HEK293 (cell line): ENCODE measurements at regions not wholly inside any gene's neighbourhood (a gene's known extent, or its start where the extent isn't known, plus 50 kb on each side); places are given as distances from the start of the nearest gene placed in this dataset.

Experiments
- CTCF ChIP-seq: fragments of 450-650 bp; formaldehyde crosslinking; IDR thresholded peaks from 2 replicates; pipeline ENCODE4 v1.5.1; 2016; ENCODE audit warnings: missing biosample characterization, missing genetic modification characterization
- ZNF26 ChIP-seq: fragments of 450-650 bp; formaldehyde crosslinking; IDR thresholded peaks from 2 replicates; pipeline ENCODE4 v1.5.1; 2016; ENCODE audit warnings: missing biosample characterization, missing genetic modification characterization

- TF ChIP-seq ZNF26 (tag by site-specific recombination): no peak
- TF ChIP-seq CTCF (tag by site-specific recombination): no peak
These were observed 129.4 kb upstream of the UXS1 start for GRCh38 chr2:106323337-106324013.
